ENCODE measurements at regions not wholly inside any gene's neighbourhood (a gene's known extent, or its start where the extent isn't known, plus 50 kb on each side); places are given as distances from the start of the nearest gene placed in this dataset.

GRCh38 chr2:52874466-52875106, 893.0 kb upstream of the CHAC2 start:
- no peak for DNase-seq (ENCODE audit: low read depth)
- TF ChIP-seq, protein P1, sequence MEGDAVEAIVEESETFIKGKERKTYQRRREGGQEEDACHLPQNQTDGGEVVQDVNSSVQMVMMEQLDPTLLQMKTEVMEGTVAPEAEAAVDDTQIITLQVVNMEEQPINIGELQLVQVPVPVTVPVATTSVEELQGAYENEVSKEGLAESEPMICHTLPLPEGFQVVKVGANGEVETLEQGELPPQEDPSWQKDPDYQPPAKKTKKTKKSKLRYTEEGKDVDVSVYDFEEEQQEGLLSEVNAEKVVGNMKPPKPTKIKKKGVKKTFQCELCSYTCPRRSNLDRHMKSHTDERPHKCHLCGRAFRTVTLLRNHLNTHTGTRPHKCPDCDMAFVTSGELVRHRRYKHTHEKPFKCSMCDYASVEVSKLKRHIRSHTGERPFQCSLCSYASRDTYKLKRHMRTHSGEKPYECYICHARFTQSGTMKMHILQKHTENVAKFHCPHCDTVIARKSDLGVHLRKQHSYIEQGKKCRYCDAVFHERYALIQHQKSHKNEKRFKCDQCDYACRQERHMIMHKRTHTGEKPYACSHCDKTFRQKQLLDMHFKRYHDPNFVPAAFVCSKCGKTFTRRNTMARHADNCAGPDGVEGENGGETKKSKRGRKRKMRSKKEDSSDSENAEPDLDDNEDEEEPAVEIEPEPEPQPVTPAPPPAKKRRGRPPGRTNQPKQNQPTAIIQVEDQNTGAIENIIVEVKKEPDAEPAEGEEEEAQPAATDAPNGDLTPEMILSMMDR (conservative IDR thresholded peaks at IDR 0.05; ENCODE audit: control insufficient read depth, insufficient read depth, low read depth, low read length), result no peak

DNA sequence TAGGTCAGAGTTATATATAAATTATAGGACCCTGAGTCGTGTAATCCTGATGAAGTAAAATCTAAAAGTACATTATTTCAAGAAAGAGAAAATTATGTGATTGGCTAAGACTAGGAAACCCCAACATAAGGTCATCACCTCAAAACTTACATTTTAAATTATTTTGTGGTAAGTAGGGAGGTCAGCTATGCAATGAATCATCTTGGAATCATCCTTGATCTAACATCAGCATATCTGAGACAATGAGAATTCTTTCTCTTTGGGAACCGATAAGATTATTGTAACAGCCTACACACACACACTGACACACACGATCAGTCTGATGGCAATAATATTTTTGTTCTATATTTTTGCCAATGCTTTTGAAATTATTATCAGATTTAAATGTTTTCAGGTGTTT, 904.8 kb upstream of the CHAC2 start:
- no peak overlapping the region for H3K4me3 ChIP-seq (ENCODE audit: control insufficient read depth, low read depth, low read length)
- TF ChIP-seq, protein P1 (conservative IDR thresholded peaks at IDR 0.05; ENCODE audit: control insufficient read depth, insufficient read depth, low read depth, low read length), result no peak
- DNase-seq (ENCODE audit: low read depth), result peak; percentile 46

More at GRCh38 chr2:52874466-52875106, 893.0 kb upstream of the CHAC2 start:
- H3K4me3 ChIP-seq (ENCODE audit: control insufficient read depth, low read depth, low read length), result no peak overlapping the region

GRCh38 chr2:52861596-52861995, 906.0 kb upstream of the CHAC2 start:
- TF ChIP-seq, protein P1 (conservative IDR thresholded peaks at IDR 0.05; ENCODE audit: control insufficient read depth, insufficient read depth, low read depth, low read length), result no peak
- DNase-seq (ENCODE audit: low read depth), result no peak
- no peak overlapping the region for H3K4me3 ChIP-seq (ENCODE audit: control insufficient read depth, low read depth, low read length)

GRCh38 chr2:52859065-52859464, 908.5 kb upstream of the CHAC2 start:
- TF ChIP-seq, protein P1 (conservative IDR thresholded peaks at IDR 0.05; ENCODE audit: control insufficient read depth, insufficient read depth, low read depth, low read length), result no peak
- H3K4me3 ChIP-seq (ENCODE audit: control insufficient read depth, low read depth, low read length), result no peak overlapping the region
- DNase-seq (ENCODE audit: low read depth), result no peak

GRCh38 chr2:52857722-52858121, 909.9 kb upstream of the CHAC2 start:
- TF ChIP-seq, protein P1 (conservative IDR thresholded peaks at IDR 0.05; ENCODE audit: control insufficient read depth, insufficient read depth, low read depth, low read length), result no peak

DNA sequence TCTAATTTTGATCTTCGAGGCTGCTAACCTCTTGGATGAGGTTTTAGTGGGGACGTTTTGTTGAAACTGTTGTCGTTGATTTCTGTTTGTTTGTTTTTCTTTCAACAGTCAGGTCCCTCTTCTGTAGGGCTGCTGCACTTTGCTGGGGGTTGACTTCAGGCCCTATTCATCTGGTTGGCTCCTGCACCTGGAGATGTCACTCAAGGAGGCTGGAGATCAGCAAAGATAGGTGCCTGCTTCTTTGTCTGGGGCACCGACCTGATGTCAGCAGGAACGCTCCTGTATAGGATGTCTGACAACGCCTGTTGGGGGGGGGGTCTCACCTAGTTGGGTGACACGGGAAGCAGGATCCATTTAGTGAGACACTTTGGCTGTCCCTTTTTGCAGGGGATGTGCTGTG, 915.6 kb upstream of the CHAC2 start:
- no peak for DNase-seq (ENCODE audit: low read depth)
- no peak overlapping the region for H3K4me3 ChIP-seq (ENCODE audit: control insufficient read depth, low read depth, low read length)
- TF ChIP-seq, protein P1 (conservative IDR thresholded peaks at IDR 0.05; ENCODE audit: control insufficient read depth, insufficient read depth, low read depth, low read length), result no peak

More at GRCh38 chr2:52857722-52858121, 909.9 kb upstream of the CHAC2 start:
- H3K4me3 ChIP-seq (ENCODE audit: control insufficient read depth, low read depth, low read length), result no peak overlapping the region
- DNase-seq (ENCODE audit: low read depth), result no peak
